ENCODE measurements at regions not wholly inside any gene's neighbourhood (a gene's known extent, or its start where the extent isn't known, plus 50 kb on each side); places are given as distances from the start of the nearest gene placed in this dataset.

DNA sequence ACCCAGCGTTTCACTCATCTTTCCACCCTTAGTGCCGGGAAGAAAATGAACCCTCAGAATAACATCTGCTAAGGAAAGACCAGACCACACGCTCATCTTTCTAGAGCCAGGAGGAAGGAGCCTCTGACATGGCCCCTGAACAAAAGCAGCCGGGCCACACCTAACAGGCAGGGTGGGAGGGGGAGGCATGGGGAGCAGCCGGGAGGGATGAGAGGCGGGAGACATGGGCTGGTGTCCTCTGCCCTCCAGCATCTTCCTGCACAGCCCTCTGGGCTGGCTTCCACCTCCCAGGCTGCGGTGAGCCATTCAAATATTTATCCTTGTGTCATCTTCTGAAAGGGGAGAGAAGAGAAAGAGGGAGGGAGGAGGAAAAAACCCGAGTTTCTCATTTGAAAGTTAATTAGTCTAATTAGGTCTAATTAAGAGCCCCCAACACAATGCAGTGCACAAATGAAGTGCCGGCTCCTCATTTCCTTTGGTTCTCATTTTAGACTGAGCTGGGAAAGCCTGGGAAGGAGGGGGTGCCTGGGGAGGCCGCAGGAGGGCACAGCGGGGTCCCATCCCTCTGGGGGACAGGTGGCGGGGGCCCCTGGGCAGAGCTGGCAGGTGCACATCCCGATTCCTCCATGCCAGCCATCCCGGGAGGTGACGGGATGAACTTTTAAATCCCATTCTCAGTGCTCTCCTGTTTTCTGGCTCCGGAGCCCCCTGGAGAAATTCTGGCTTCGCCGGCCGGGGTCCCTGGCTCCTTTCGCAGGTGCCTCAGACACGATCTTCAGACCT, 90.5 kb downstream of the ENGASE start:
- H3K27me3 ChIP-seq (replicated peaks), result peaks cover 100% of the 10 kb centered on the region
- H3K4me1 ChIP-seq (replicated peaks), result no peaks in the 10 kb centered on the region
- no peaks in the 10 kb centered on the region for H3K36me3 ChIP-seq
- no peaks in the 10 kb centered on the region for H3K9me3 ChIP-seq (replicated peaks)
- DNase-seq (ENCODE audit: low read depth in 1 of 2, low spot score in 2 of 2), result no peak
- H3K4me3 ChIP-seq, result no peak overlapping the region
- H3K27ac ChIP-seq, result no peak overlapping the region

DNA sequence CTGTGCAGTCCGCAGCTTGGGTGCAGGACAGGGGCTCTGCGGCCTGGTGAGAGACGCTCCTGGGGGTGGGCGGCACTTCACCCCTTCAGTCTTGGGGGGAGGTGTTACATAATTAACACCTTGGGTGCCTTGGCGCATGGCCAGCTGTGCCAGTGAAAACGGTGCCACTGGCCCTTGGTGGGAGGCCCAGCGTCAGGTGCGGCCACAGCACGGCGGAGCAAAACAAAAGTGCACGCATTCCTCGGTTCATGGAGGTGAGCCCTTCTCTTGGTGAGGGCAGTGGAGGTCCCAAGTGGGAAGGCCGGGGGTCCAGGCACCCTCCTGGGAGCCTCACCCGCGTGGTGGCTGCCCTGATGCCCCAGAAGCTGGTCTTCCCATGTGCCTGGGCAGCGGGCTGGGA, 89.8 kb downstream of the ENGASE start:
- Histone ChIP-seq H3K36me3 (no peaks in the 10 kb centered on the region), H3K4me1 (replicated peaks) (no peaks in the 10 kb centered on the region), H3K27me3 (replicated peaks) (peaks cover 100% of the 10 kb centered on the region), H3K4me3 (no peak overlapping the region), H3K27ac (no peak overlapping the region), H3K9me3 (replicated peaks) (no peaks in the 10 kb centered on the region)
- no peak for DNase-seq (ENCODE audit: low read depth in 1 of 2, low spot score in 2 of 2)

DNA sequence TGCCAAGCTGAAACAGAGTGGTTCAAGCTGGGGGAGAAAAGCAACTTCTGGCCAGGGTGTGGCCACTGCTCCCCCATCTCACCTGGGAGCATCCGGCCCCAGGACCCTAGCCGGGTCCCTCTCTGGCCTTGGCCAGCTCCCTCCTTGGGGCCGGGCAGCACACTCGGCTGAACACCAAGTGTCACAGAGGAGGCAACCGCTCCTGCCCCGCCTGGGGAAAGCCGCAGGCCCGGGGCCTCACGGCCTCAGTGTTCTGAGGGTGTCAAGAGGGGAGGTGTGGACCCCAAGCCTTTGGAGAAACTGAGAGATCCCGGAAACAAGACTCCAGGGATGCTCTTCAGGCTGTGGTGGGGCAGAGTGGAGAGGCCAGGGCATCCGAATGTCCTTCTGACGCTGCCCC, 88.4 kb downstream of the ENGASE start:
- H3K27me3 ChIP-seq (replicated peaks), result peaks cover 100% of the 10 kb centered on the region
- DNase-seq (ENCODE audit: low read depth in 1 of 2, low spot score in 2 of 2), result no peak

DNA sequence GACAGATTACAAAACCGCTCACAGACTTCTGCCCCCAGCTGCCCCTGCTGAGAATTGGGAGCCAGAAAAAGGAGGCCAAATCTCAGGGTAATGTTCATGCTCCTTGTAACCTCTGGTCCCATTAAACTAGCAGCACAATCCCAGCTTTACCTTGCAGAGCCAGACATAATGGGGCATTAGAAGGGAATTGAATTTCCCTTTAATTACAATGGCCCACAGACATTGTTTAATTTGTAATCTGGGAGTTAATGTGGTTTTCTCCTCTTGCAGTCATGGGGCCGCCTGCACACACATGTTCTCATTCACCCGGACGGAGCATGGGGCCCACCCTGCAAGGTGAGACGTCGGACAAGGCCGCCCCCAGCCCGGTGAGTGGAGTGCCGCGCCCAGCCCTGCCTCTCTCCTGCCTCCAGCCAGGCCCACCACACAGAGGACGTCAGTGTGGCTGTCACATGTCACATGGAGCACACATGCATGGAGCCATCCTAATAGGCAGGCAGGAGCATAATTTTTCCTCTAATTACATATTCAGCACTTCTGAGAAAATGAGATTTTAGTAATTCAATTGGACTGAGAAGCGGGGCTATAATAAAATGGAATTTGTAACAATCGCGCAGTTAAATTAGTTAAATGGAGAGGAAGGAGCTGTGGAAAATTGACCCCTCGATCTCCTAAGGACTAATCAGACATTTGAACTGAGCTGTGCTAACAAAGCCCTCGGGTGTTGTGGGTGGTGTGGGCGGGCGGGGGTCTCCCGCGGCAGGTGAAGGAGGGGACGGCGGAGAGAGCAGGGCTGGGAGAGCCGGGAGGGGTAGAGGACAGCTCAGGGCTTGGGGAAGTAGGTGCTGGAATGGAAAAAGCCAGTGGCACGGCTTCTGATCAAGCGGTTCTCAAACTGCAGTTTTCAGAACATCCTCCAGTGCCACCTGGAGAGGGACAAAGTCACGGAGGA, 87.7 kb downstream of the ENGASE start:
- peaks cover 100% of the 10 kb centered on the region for H3K27me3 ChIP-seq (replicated peaks)
- no peaks in the 10 kb centered on the region for H3K9me3 ChIP-seq (replicated peaks)
- no peak overlapping the region for H3K4me3 ChIP-seq
- H3K36me3 ChIP-seq, result no peaks in the 10 kb centered on the region
- H3K4me1 ChIP-seq (replicated peaks), result no peaks in the 10 kb centered on the region
- H3K27ac ChIP-seq, result no peak overlapping the region
- no peak for DNase-seq (ENCODE audit: low read depth in 1 of 2, low spot score in 2 of 2)

More for the DNA sequence above, 88.4 kb downstream of the ENGASE start:
- Histone ChIP-seq H3K4me1 (replicated peaks) (no peaks in the 10 kb centered on the region), H3K27ac (no peak overlapping the region), H3K9me3 (replicated peaks) (no peaks in the 10 kb centered on the region), H3K4me3 (no peak overlapping the region), H3K36me3 (no peaks in the 10 kb centered on the region)

DNA sequence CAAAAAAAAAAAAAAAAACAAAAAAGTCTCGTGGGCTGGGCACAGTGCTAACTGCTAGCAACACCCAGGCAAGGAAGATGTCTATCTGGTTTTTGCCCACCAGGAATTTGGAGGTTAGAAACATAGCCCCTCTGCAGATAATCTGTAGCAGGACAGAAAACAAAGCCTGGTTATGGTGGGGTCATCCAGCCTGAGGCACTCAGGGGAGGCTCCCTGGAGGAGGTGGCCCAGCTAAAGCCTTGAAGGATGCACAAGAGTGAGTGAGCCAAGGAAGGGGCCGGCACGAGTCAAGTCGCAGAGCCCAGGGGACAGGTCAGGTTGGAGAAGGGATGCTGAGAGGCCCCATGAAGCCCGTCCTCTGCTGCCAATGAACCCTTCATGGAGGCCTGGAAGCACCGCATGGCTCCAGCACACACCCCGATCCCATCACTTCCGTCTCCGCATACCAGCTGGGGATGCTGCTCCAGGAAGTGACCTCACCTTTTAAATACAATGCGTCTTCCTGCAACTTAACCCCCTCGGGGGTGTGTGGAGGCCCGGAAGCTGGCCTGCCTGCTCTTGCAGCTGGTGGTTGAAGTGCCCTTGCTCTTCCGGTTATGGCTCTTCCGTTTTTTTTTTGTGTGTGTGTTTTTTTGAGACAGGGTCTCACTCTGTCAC, 86.5 kb downstream of the ENGASE start:
- Histone ChIP-seq H3K4me3 (no peak overlapping the region), H3K4me1 (replicated peaks) (no peaks in the 10 kb centered on the region), H3K36me3 (no peaks in the 10 kb centered on the region), H3K9me3 (replicated peaks) (no peaks in the 10 kb centered on the region), H3K27ac (no peak overlapping the region), H3K27me3 (replicated peaks) (peaks cover 100% of the 10 kb centered on the region)
- DNase-seq (ENCODE audit: low read depth in 1 of 2, low spot score in 2 of 2), result no peak

DNA sequence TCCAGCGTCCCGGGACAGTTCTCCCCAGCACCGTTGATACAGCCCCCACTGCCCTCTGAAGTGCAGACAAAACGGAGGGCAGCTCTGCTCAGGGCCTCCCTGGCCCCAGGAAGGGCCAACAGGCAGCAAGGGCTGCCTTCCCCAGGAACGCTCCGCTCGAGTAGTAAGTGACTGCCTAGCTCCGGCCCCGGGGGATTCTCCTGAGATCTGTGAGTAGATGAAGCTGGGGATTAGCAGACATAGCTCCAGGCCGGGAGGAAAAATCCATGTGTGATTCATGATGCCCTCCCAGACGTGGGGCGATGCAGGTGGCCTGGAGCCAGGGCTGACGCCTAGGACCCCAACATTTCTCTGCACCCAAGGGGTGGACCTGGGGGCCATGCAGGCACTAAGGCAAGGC, 85.3 kb downstream of the ENGASE start:
- no peak for DNase-seq (ENCODE audit: low read depth in 1 of 2, low spot score in 2 of 2)
- no peaks in the 10 kb centered on the region for H3K4me1 ChIP-seq (replicated peaks)
- H3K4me3 ChIP-seq, result no peak overlapping the region
- H3K27me3 ChIP-seq (replicated peaks), result peaks cover 100% of the 10 kb centered on the region
- H3K9me3 ChIP-seq (replicated peaks), result no peaks in the 10 kb centered on the region
- no peak overlapping the region for H3K27ac ChIP-seq
- H3K36me3 ChIP-seq, result no peaks in the 10 kb centered on the region

DNA sequence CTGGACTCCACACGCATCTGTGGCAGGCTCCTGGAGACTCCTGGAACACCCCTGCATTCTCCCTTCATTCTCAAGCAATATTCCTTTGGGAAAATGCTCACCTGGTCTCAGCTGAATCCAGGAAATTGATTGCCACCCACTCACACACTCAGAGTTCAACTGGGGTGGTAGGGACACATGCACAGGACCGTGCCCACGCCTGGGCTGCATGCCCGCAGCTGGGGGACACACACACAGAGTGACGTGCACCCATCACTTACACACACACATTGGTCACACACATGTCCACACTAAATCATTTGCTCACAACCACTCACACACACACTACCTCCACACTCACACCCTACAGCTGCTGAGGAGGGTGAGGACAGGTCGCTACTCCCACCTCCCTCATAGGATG, 84.8 kb downstream of the ENGASE start:
- Histone ChIP-seq H3K4me3 (no peak overlapping the region), H3K27me3 (replicated peaks) (peaks cover 100% of the 10 kb centered on the region), H3K27ac (no peak overlapping the region), H3K4me1 (replicated peaks) (no peaks in the 10 kb centered on the region), H3K9me3 (replicated peaks) (no peaks in the 10 kb centered on the region), H3K36me3 (no peaks in the 10 kb centered on the region)
- DNase-seq (ENCODE audit: low read depth in 1 of 2, low spot score in 2 of 2), result no peak

DNA sequence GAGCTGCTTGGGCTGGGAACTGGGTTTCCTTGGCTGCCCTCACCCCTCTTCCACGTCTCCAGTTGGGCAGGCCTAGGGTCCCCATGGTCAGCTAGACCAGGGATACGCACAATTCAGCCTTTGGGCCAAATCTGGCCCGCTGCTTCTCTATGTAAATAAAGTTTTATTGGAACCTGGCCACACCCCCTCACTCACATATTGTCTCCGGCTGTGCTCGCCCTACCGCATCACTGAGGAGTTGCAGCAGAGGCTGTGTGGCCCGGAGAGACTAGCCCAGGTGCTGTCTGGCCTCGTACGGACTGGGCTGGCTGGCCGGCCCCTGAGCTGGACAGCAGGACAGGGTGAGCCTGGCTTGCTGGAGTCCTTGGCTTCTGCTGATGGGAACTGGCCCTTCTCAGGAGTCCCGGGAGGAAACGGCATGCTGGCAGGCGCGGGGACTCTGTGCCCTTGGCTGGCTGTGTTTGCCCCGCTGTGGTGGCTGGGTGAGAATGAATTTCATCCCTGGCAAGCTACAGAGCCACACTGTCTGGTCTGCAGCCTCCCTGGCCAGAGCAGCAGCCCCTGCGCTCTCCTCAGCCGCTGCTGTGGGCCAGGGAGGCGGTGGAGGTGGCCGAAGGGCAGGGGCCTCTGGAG, 82.0 kb downstream of the ENGASE start:
- Histone ChIP-seq H3K4me1 (replicated peaks) (no peaks in the 10 kb centered on the region), H3K4me3 (no peak overlapping the region), H3K27ac (no peak overlapping the region), H3K9me3 (replicated peaks) (no peaks in the 10 kb centered on the region), H3K27me3 (replicated peaks) (peaks cover 96% of the 10 kb centered on the region), H3K36me3 (no peaks in the 10 kb centered on the region)
- DNase-seq (ENCODE audit: low read depth in 1 of 2, low spot score in 2 of 2), result no peak

DNA sequence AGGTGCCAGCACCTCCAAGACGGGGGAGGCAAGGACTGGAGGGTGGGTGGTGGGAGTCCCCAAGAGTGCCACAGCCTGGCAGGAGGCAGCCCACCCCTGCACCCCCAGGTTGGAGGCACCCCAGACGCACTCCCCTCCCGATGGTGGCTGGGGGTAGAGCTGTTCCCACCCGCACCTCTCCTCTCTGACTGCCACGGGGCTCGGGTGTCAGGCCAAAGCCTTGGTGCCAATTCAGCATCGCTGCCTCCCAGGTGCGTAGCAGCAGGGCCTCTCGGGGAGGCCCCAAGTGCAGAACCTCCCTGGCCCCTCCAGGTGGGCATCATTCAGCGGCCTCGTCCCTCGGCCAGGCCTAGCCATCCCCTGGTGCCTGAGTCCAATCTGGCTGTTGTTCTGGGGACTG, 81.1 kb downstream of the ENGASE start:
- Histone ChIP-seq H3K27me3 (replicated peaks) (peaks cover 91% of the 10 kb centered on the region), H3K9me3 (replicated peaks) (no peaks in the 10 kb centered on the region), H3K4me3 (no peak overlapping the region), H3K4me1 (replicated peaks) (no peaks in the 10 kb centered on the region), H3K36me3 (no peaks in the 10 kb centered on the region), H3K27ac (no peak overlapping the region)
- DNase-seq (ENCODE audit: low read depth in 1 of 2, low spot score in 2 of 2), result no peak

DNA sequence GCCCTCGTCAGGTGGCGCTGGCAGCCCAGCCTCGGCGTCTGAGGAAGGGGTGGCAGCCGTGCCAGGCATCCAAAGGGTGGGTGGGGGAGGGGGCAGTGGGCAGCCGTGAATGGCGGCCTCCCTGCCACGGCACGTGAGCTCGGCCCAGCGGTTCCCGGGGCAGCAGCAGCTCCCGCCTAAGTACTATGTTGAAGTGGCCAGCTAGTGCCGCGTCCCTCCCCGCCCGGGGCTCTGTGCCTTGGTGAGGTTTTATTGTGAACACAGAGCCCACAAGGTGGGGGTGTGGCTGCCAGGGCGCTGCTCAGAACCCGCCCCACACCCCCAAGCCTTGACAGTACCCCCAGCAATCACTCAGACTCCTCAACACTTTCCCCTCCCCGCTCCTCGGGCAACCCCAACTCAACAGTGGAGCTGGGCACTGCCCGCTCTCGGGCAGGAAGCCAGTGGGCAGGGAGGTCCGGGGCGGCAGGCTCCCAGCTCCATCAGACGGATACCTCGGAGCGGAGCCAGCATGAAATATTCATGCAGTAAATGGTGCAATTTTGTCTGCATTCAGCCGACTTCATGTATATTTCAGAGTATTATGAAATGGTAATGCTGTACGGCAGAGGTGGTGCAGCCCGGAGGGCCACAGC, 80.4 kb downstream of the ENGASE start:
- Histone ChIP-seq H3K4me3 (no peak overlapping the region), H3K4me1 (replicated peaks) (no peaks in the 10 kb centered on the region), H3K27ac (no peak overlapping the region), H3K27me3 (replicated peaks) (peaks cover 91% of the 10 kb centered on the region), H3K9me3 (replicated peaks) (no peaks in the 10 kb centered on the region), H3K36me3 (no peaks in the 10 kb centered on the region)
- DNase-seq (ENCODE audit: low read depth in 1 of 2, low spot score in 2 of 2), result no peak

DNA sequence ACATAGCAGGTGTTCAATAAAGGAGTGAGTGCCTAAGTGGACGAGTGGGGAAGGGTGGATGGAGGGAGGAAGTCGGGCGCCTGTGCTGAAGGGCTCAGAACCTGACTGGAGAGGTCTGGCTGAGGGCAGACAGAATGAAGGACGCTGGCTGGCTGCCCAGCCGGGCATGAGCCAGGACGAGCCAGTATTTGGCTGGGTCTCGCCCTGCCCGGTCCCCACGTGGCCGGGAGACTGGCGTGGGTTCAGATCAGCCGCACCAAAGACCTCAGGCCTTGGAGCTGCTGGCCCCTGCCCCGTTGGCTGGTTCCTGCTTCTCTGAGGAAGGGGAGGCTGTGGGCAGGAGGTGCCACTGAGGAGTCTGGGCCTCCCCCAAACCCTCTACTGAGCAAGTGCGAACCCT, 79.8 kb downstream of the ENGASE start:
- Histone ChIP-seq H3K27me3 (replicated peaks) (peaks cover 88% of the 10 kb centered on the region), H3K36me3 (no peaks in the 10 kb centered on the region), H3K4me1 (replicated peaks) (no peaks in the 10 kb centered on the region), H3K9me3 (replicated peaks) (no peaks in the 10 kb centered on the region), H3K27ac (no peak overlapping the region), H3K4me3 (no peak overlapping the region)
- DNase-seq (ENCODE audit: low read depth in 1 of 2, low spot score in 2 of 2), result no peak

DNA sequence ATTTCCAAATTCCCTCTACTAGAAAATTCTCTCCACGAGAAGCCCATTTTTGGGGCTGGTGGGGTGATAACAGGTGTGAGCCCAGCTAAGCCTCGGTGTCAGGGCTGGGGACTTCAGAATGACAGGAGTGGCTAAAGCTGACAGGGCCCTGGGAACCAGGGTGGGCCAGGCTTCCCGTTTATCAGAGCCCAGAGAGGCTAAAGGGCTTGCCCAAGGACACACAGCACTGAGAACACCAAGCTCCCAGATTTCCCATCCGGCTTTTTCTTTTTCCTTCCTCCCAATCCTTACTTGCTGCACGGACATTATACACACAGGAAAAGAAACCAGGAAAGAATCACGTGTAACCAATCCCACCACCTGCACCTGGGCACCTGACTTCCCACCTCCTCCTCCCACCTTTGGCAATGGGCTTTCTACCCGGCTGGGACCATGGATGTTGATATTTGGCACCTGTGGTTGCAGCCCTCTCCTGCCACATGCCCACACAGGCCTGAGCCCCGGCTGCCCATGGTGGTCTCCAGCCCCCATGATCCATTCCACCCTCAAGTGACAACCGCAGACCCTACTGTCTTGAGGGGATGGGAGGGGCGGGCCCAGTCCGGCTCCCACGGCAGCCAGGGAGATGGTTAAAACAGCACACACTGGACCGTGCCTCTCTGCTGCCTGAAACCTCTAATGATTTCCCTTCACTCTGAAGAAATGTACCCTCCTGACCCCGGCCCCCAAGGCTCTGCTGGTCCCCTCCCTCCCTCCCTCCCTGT, 78.9 kb downstream of the ENGASE start:
- Histone ChIP-seq H3K4me1 (replicated peaks) (no peaks in the 10 kb centered on the region), H3K27ac (no peak overlapping the region), H3K9me3 (replicated peaks) (no peaks in the 10 kb centered on the region), H3K36me3 (no peaks in the 10 kb centered on the region), H3K27me3 (replicated peaks) (peaks cover 88% of the 10 kb centered on the region), H3K4me3 (no peak overlapping the region)
- DNase-seq (ENCODE audit: low read depth in 1 of 2, low spot score in 2 of 2), result no peak

Data from SJSA1 (cell line).